Neuron (in vitro differentiated cells): ENCODE measurements at regions not wholly inside any gene's neighbourhood (a gene's known extent, or its start where the extent isn't known, plus 50 kb on each side); places are given as distances from the start of the nearest gene placed in this dataset.
"Not testable (repeated sequence)": the region's sequence is repeated elsewhere in the genome, so short reads cannot be mapped to it uniquely, and the experiment has no call there.

Source experiments
- H2AFZ ChIP-seq: one replicate; pipeline ENCODE4 v1.6.1; 2013; ENCODE audit warnings: low read depth, mild to moderate bottlenecking, inconsistent platforms, low read length, moderate library complexity
- H3K27me3 ChIP-seq: one replicate; pipeline ENCODE4 v1.6.1; 2013; ENCODE audit warnings: low read length; ENCODE audit not compliant: insufficient read depth
- H3K36me3 ChIP-seq: one replicate; pipeline ENCODE4 v1.6.1; 2013; ENCODE audit warnings: low read length; ENCODE audit not compliant: insufficient read depth
- H3K4me1 ChIP-seq: one replicate; pipeline ENCODE4 v1.6.1; 2013; ENCODE audit warnings: low read length; ENCODE audit not compliant: insufficient read depth
- H3K4me3 ChIP-seq: 2 replicates; pipeline ENCODE4 v1.5.1; 2013; ENCODE audit warnings: mild to moderate bottlenecking, low read length, moderate library complexity
- H3K9me3 ChIP-seq: one replicate; pipeline ENCODE4 v1.6.1; 2013; ENCODE audit warnings: low read length

DNA sequence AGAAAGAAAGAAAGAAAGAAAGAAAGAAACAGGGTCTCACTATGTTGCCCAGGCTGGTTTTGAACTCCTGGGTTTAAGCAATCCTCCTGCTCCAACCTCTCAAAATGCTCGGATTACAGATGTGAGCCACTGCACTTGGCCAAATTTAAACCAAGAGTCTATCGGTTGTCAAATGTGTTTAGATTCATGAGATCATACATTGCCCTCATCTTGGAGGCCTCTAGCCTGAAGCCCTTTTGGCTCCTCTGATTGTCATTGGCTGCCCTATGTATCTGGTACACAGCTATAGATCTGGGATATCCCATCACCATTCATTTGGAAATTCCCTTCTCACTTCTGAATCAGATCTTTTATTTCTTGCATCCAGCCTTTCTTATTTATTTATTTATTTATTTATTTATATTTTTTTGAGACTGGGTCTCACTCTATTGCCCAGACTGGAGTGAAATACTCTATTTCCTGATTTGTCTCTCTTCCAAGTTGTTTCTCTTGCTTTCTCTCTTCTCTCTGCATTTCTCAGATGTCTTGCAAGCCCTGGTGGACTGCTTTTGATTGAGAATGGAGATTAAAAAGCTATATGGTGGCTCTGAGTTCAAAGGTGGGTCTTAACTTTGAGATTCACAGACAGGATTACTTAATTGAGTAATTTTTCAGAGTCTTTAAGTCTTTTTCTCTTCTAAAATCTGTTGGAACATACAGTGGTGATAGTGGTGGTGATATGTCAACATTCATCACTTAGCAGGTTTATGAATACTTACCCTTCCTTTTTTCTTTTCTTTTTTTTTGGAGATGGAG lies 121.9 kb downstream of the GJA1 start:
- Histone ChIP-seq H3K36me3 (no peaks in the 10 kb centered on the region), H3K9me3 (no peaks in the 10 kb centered on the region), H2AFZ (no peak overlapping the region), H3K4me1 (no peaks in the 10 kb centered on the region), H3K27me3 (no peaks in the 10 kb centered on the region), H3K4me3 (no peak overlapping the region)

DNA sequence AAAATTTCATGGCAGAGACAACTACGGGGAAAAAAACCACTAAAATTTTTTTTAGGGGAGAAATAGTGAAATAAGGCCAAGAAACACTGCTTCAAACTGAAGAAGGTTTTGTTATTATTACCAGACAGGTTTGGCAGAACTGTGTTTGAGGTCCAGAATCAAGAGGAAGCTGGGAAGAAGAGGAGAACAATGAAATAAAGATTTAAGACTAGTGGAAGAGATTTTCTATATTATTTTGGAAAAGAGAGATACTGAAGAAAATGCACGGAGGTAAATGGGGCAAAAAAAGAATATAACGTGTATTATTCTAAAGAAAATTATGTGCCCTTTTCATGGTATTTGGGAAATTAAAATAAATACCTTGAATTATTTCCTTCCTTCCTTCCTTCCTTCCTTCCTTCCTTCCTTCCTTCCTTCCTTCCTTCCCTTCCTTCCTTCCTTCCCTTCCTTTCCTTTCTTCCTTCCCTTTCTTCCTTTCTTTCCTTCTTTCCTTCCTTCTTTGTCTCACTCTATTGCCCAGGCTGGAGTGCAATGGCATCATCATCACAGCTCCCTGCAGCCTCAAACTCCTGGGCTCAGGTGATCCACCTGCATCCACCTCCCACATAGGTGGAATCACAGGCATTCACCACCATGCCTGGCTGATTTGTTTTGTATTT lies 124.3 kb downstream of the GJA1 start:
- no peaks in the 10 kb centered on the region for H3K4me1 ChIP-seq
- no peaks in the 10 kb centered on the region for H3K36me3 ChIP-seq
- H3K27me3 ChIP-seq = no peaks in the 10 kb centered on the region
- no peaks in the 10 kb centered on the region for H3K9me3 ChIP-seq
- no peak overlapping the region for H3K4me3 ChIP-seq
- no peak overlapping the region for H2AFZ ChIP-seq

DNA sequence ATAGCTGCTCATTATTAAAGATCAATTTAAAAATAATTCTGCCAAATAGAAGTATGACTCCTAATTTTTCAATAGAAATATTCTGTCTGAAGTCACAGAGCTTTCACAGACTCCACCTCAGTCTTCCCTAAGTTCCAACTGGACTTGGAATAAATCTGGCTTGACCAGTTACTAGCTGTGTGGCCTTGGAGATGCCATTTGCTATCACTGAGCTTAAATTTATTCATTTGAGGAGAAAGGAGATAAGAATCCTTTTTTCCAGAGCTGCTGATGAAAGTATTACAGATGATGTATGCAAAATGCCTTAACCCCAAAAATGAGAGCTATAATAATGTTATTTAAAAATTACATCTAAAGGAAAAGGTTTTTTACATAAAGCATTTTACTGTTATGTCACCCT lies 125.0 kb downstream of the GJA1 start:
- Histone ChIP-seq H3K36me3 (no peaks in the 10 kb centered on the region), H3K4me1 (no peaks in the 10 kb centered on the region), H3K9me3 (no peaks in the 10 kb centered on the region), H2AFZ (no peak overlapping the region), H3K4me3 (no peak overlapping the region), H3K27me3 (no peaks in the 10 kb centered on the region)

DNA sequence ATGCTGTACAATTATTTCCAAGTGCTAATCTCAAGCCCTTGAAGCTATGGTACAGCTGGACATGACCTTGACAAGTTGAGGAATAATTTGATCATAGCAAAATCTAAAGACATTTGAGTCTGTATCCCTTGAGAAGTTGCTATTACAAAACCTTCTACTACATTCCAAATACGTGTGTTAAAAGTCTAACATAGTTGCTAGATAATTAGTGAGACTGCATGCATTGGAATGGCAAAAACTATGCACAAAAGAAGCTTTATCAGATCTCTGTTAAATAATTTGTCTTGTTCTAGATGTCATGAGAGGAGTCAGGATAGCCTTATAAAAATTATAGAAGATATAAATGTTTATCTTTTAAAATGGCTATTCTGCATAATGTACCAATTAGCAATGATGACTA lies 127.8 kb downstream of the GJA1 start:
- H2AFZ ChIP-seq = no peak overlapping the region
- H3K4me3 ChIP-seq = no peak overlapping the region
- no peaks in the 10 kb centered on the region for H3K36me3 ChIP-seq
- no peaks in the 10 kb centered on the region for H3K27me3 ChIP-seq
- no peaks in the 10 kb centered on the region for H3K9me3 ChIP-seq
- H3K4me1 ChIP-seq = no peaks in the 10 kb centered on the region

DNA sequence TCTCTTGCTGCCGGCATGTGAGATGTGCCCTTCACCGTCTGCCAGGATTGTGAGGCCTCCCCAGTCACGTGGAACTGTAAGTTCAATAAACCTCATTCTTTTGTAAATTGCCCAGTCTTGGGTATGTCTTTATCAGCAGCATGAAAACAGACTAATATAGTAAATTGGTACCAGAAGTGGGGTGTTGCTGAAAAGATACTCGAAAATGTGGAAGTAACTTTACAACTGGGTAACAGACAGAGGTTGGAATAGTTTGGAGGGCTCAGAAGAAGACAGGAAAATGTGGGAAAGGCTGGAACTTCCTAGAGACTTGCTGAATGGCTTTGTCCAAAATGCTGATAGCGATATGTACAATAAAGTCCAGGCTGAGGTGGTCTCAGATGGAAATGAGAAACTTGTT lies 129.1 kb downstream of the GJA1 start:
- not testable (repeated sequence) for H3K36me3 ChIP-seq, H3K9me3 ChIP-seq, H3K27me3 ChIP-seq, H3K4me3 ChIP-seq, H2AFZ ChIP-seq, H3K4me1 ChIP-seq

DNA sequence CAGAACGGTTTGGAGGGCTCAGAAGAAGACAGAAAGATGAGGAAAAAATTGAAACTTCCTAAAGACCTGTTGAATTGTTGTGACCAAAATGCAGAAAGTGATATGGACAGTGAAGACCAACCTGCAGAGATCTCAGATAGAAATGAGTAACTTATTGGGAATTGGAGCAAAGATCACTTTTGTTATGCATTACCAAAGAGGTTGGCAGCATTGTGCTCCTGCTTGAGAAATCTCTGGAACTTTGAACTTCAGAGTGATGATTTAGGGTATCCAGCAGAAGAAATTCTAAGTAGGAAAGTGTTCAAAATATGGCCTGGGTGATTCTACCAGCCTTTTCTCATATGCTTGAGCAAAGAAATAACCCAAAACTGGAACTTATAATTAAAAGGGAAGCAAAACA lies 136.0 kb downstream of the GJA1 start:
- H2AFZ ChIP-seq = no peak overlapping the region
- H3K27me3 ChIP-seq = no peaks in the 10 kb centered on the region
- H3K4me1 ChIP-seq = peaks cover 6% of the 10 kb centered on the region
- no peaks in the 10 kb centered on the region for H3K9me3 ChIP-seq
- H3K36me3 ChIP-seq = no peaks in the 10 kb centered on the region
- no peak overlapping the region for H3K4me3 ChIP-seq

DNA sequence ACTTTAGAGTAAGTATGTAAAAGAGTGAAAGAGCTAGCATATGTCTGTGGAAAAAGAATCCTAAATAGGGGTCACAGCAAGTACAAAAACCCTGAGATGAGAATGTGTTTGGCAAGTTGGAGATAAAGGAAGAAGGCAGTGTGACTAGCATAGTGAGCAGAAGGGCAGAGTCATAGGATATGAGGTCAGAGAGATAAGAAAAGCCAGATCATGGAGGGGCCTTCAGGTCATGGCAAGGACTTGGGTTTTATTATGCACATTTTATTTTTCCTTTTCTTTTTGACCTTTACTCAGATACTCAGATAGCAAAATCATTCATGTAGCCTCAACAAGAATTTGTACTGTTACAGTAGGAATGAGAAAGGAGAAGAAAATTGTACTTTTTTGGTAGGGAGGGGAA lies 138.0 kb downstream of the GJA1 start:
- H3K4me1 ChIP-seq = peaks cover 6% of the 10 kb centered on the region
- no peaks in the 10 kb centered on the region for H3K27me3 ChIP-seq
- H3K4me3 ChIP-seq = no peak overlapping the region
- no peaks in the 10 kb centered on the region for H3K9me3 ChIP-seq
- H2AFZ ChIP-seq = no peak overlapping the region
- H3K36me3 ChIP-seq = no peaks in the 10 kb centered on the region

DNA sequence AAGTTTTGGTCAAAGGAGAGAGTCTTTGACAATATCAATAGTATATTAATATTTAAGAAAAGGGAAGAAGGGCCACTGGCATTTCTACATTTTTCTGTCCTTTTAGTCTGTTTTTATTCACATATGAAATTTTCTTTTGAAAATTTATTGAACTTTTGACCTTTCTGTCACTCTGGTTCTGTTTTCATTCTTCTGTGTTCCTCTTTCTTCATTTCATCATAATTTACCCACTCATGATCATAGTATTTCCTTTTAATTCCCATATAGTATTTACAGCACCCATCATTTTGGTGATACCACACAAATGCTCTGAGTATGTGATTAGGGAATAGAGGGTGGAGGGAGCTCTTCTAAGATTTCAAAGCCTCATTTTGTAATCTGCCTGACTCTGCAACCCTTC lies 142.8 kb downstream of the GJA1 start:
- Histone ChIP-seq H3K9me3 (no peaks in the 10 kb centered on the region), H3K27me3 (no peaks in the 10 kb centered on the region), H3K36me3 (no peaks in the 10 kb centered on the region), H3K4me1 (peaks cover 6% of the 10 kb centered on the region), H3K4me3 (no peak overlapping the region), H2AFZ (no peak overlapping the region)

DNA sequence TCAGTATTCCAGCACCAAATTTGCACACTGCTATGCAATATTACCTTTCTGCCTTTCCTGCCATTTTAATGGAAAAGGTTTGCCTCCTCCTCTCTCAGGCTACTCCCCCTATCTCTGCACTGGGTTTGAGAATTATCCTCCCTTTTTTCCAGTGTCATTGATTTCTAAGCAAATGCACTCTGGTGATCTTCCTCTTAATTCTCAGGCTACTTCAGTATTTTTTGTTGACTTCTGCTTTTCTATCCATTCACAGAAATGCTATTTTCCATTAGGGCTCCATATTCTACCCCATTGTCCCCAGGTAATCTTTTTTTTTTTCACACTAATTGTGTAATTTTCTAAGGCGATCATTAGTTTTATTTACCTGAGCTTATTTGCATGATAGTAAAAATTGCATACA lies 144.0 kb downstream of the GJA1 start:
- no peak overlapping the region for H2AFZ ChIP-seq
- H3K4me3 ChIP-seq = no peak overlapping the region
- H3K36me3 ChIP-seq = no peaks in the 10 kb centered on the region
- no peaks in the 10 kb centered on the region for H3K27me3 ChIP-seq
- H3K9me3 ChIP-seq = no peaks in the 10 kb centered on the region
- H3K4me1 ChIP-seq = no peaks in the 10 kb centered on the region

DNA sequence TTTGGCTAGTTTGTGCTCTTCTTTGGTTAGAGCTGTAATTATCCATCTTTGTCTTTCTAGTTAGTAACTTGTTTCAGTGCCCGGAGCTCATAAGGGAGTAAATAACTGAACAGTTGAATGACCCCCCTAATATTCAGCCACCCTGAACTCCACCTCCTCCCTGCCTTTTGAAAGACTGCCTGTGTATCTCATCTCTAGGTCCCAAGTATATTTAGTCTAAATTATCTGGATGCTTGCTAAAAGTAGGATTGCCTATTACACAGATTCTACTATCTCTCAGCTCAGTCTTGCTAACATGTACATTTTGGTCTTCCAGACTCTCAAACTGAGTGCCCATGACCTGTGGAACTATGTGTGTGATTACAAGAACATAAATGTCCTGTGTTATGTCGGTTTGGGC lies 145.9 kb downstream of the GJA1 start:
- H3K9me3 ChIP-seq = no peaks in the 10 kb centered on the region
- H3K4me3 ChIP-seq = no peak overlapping the region
- no peaks in the 10 kb centered on the region for H3K27me3 ChIP-seq
- no peak overlapping the region for H2AFZ ChIP-seq
- H3K4me1 ChIP-seq = no peaks in the 10 kb centered on the region
- H3K36me3 ChIP-seq = no peaks in the 10 kb centered on the region

DNA sequence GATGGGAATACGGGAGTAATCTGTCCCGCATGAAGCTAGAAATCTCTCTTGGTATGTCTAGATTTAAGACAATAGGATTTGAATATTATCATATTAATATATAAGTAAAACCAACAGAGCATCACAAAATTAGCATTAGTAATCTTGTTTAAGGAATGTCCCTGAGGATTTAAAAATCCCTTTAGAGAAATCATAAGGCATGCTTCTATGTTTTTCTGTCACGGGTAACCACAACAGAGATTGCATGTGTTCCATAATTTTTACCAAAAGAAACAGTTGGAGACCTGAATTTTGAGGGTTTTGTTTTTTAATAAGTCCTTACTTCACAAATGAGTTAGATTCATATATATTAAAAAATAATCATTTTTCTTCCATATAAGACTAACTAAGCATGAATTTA lies 146.8 kb downstream of the GJA1 start:
- no peak overlapping the region for H3K4me3 ChIP-seq
- no peaks in the 10 kb centered on the region for H3K9me3 ChIP-seq
- no peaks in the 10 kb centered on the region for H3K36me3 ChIP-seq
- no peaks in the 10 kb centered on the region for H3K4me1 ChIP-seq
- H3K27me3 ChIP-seq = no peaks in the 10 kb centered on the region
- no peak overlapping the region for H2AFZ ChIP-seq

DNA sequence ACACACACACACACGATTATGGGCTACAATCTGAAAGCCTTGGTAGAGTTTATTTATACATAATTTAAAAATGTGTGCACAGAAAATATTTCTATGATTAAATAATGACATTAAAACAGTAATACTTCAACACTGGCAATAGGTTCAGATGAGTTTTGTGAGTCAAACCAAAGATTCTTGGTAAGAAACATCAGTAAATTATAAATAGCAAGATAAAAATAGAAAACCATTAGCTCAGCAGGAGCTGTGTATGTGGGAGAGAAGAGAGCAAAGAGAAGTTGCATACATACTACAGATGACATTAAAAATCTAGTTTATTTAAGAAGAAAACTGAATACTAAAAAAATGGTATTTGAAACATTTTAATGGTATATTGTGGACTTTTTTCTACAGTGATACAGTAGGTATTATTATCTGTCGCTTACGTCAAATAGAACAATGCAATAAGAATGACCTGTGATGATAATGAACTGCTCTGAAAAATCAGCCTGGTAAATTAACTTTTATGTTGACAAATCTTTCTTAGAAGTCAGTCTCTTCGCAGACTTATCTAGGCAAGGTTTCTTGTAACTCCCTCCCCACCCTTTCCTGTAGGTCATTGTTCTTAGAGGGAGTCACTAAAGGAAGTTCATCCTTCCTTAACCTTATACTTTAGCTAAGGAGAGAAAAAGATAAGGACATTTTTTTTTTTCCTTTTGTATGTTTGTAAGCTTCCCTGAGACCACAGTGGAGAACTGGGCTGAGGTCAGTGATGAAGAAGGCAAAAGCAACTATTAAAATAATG lies 149.3 kb downstream of the GJA1 start:
- Histone ChIP-seq H2AFZ (no peak overlapping the region), H3K4me1 (no peaks in the 10 kb centered on the region), H3K27me3 (no peaks in the 10 kb centered on the region), H3K36me3 (no peaks in the 10 kb centered on the region), H3K9me3 (no peaks in the 10 kb centered on the region), H3K4me3 (no peak overlapping the region)

DNA sequence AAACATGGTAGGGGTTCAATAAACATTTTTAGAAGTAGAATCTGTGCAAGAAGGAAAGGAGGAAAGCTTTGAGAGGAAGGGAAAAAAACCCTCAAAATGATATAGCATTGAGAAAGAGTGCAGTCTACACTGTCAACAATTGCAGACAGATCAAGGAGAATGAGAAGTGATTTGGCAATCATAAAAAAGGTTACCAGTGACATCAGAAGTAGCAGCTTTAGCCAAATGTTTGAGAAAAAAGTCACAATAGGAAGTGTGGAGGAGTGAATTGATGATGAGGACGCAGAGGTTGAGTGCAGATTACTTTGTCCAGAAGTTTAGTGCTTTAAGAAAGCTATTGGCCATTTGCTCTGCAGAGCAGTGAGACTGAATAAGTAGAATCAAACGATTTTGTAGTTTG lies 155.0 kb downstream of the GJA1 start:
- no peaks in the 10 kb centered on the region for H3K36me3 ChIP-seq
- no peaks in the 10 kb centered on the region for H3K9me3 ChIP-seq
- peaks cover 11% of the 10 kb centered on the region for H3K4me1 ChIP-seq
- H2AFZ ChIP-seq = no peak overlapping the region
- H3K27me3 ChIP-seq = no peaks in the 10 kb centered on the region
- H3K4me3 ChIP-seq = no peak overlapping the region
